CD14-positive monocyte (primary cell): ENCODE measurements at regions not wholly inside any gene's neighbourhood (a gene's known extent, or its start where the extent isn't known, plus 50 kb on each side); places are given as distances from the start of the nearest gene placed in this dataset.

ENCODE experiments used
- DNase-seq, 3 donors: peaks; one replicate each; pipeline ENCODE4 v3.0.0-alpha.2; 2011 to 2022
- H2AFZ ChIP-seq: 2 replicates; pipeline ENCODE4 v1.6.0; 2012; ENCODE audit warnings: mild to moderate bottlenecking, low read depth, low read length, inconsistent platforms; ENCODE audit not compliant: insufficient read depth, poor library complexity, severe bottlenecking
- H3K27ac ChIP-seq, 2 donors: 1 replicate in 1 of 2; 2 replicates in 1 of 2; pipeline ENCODE4 v1.5.1; 2012 to 2013; ENCODE audit warnings: low read length in 2 of 2, control low read depth in 1 of 2, inconsistent platforms in 1 of 2, low read depth in 1 of 2, mild to moderate bottlenecking in 1 of 2
- H3K27me3 ChIP-seq, 2 donors: one replicate each; pipeline versions ENCODE4 v1.6.0 to v1.6.1; 2011 to 2013; ENCODE audit warnings: low read length in 2 of 2; ENCODE audit not compliant: control insufficient read depth in 2 of 2, insufficient read depth in 2 of 2
- H3K36me3 ChIP-seq, 2 donors: replicated peaks in 1 of 2; 1 replicate in 1 of 2; 2 replicates in 1 of 2; pipeline versions ENCODE4 v1.5.1 to v1.6.1; 2012 to 2013; ENCODE audit warnings: low read length in 2 of 2, control low read depth in 1 of 2, inconsistent platforms in 1 of 2, mild to moderate bottlenecking in 1 of 2; ENCODE audit not compliant: insufficient read depth in 2 of 2, control insufficient read depth in 1 of 2
- H3K4me1 ChIP-seq, 2 donors: 1 replicate in 1 of 2; 2 replicates in 1 of 2; pipeline versions ENCODE4 v1.5.1 to v1.6.1; 2012 to 2013; ENCODE audit warnings: low read length in 2 of 2, control low read depth in 1 of 2, inconsistent platforms in 1 of 2, mild to moderate bottlenecking in 1 of 2, moderate library complexity in 1 of 2; ENCODE audit not compliant: insufficient read depth in 2 of 2, control insufficient read depth in 1 of 2
- H3K4me2 ChIP-seq: replicated peaks from 2 replicates; pipeline ENCODE3; 2012; ENCODE audit warnings: low read length, moderate library complexity, mild to moderate bottlenecking; ENCODE audit not compliant: poor library complexity, severe bottlenecking; ENCODE audit errors: extremely low read depth
- H3K4me3 ChIP-seq, 3 experiments: fragments of 200-600 bp in 1 of 3; sonication (generic) in 1 of 3; replicated peaks in 1 of 3; 1 replicate in 2 of 3; 2 replicates in 1 of 3; pipeline ENCODE4 v1.5.1; 2011 to 2013; ENCODE audit warnings: low read length in 3 of 3, mild to moderate bottlenecking in 3 of 3, control low read depth in 2 of 3, low read depth in 2 of 3, inconsistent platforms in 1 of 3, moderate library complexity in 1 of 3
- H3K79me2 ChIP-seq: 2 replicates; pipeline ENCODE4 v1.6.0; 2012; ENCODE audit warnings: mild to moderate bottlenecking, control low read depth, inconsistent platforms, low read length, moderate library complexity; ENCODE audit not compliant: insufficient read depth
- H3K9ac ChIP-seq: 2 replicates; pipeline ENCODE4 v1.6.0; 2017; ENCODE audit warnings: low read length, mild to moderate bottlenecking; ENCODE audit not compliant: insufficient read depth, poor library complexity, severe bottlenecking
- H3K9me3 ChIP-seq, 2 donors: replicated peaks in 1 of 2; 1 replicate in 1 of 2; 2 replicates in 1 of 2; pipeline versions ENCODE4 v1.5.1 to v1.6.1; 2012 to 2013; ENCODE audit warnings: low read length in 2 of 2, control low read depth in 1 of 2; ENCODE audit not compliant: control insufficient read depth in 1 of 2, insufficient read depth in 1 of 2
- H4K20me1 ChIP-seq: 2 replicates; pipeline ENCODE4 v1.6.0; 2012; ENCODE audit warnings: mild to moderate bottlenecking, low read length, control low read depth, moderate library complexity; ENCODE audit not compliant: insufficient read depth
- H3K27ac Mint-ChIP-seq, 7 donors: one replicate each; pipeline ENCODE4 v1.8.0; 2020; ENCODE audit warnings: mild to moderate bottlenecking in 7 of 7, mixed read lengths in 7 of 7, moderate library complexity in 6 of 7, inconsistent platforms in 2 of 7
- H3K27me3 Mint-ChIP-seq, 3 donors: one replicate each; pipeline ENCODE4 v1.8.0; 2021 to 2022; ENCODE audit warnings: low read depth in 3 of 3, mild to moderate bottlenecking in 3 of 3, mixed read lengths in 3 of 3, moderate library complexity in 3 of 3, inconsistent platforms in 1 of 3
- H3K36me3 Mint-ChIP-seq, 2 donors: one replicate each; pipeline ENCODE4 v1.8.0; 2020; ENCODE audit warnings: mixed read lengths in 2 of 2, inconsistent platforms in 1 of 2, mild to moderate bottlenecking in 1 of 2
- H3K4me1 Mint-ChIP-seq: one replicate; pipeline ENCODE4 v1.8.0; 2020; ENCODE audit warnings: mild to moderate bottlenecking, mixed read lengths
- H3K4me3 Mint-ChIP-seq, 2 donors: one replicate each; pipeline ENCODE4 v1.8.0; 2020; ENCODE audit warnings: mild to moderate bottlenecking in 2 of 2, mixed read lengths in 2 of 2, moderate library complexity in 1 of 2
- H3K9me3 Mint-ChIP-seq, 7 donors: one replicate each; pipeline ENCODE4 v1.8.0; 2020 to 2022; ENCODE audit warnings: mixed read lengths in 7 of 7, mild to moderate bottlenecking in 6 of 7, moderate library complexity in 6 of 7, inconsistent platforms in 2 of 7
- WGBS: methylation state at CpG from one replicate; pipeline ENCODE4 v1.1.5; 2013; ENCODE audit warnings: missing lambda C conversion rate; ENCODE audit not compliant: insufficient coverage; 5-methylcytosine and 5-hydroxymethylcytosine counted together
- intact Hi-C, 2 donors: fragments of 100-400 bp; cut with micrococcal nuclease; formaldehyde crosslinking; loops; one replicate each; pipeline versions ENCODE4 v1.15.0 to v1.15.1; 2023
- TF ChIP-seq, protein P1 (sequence below): fragments of 200-600 bp; IDR thresholded peaks from one replicate; pipeline ENCODE4 v1.8.0; 2022; ENCODE audit warnings: antibody characterized with exemption, mild to moderate bottlenecking

DNA sequence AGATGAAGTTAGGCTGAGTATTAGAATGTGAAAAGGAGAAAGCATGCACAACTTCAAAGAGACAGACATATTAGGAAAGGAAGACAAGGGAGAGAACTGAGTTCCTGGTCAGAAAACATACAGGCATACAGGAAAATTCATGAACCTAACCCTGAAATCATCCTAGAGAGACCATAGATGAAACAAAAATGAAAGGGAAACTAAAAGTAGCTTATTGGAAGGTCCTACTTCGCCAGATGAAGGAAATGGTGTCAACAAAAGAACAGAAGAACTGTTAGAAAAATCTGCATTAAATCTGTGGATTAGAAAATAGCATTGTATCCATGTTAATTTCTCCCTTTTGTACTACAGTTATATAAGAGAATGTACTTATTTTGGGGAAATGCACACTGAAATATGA, 169.0 kb upstream of the UFM1 start:
- TF ChIP-seq, protein P1, sequence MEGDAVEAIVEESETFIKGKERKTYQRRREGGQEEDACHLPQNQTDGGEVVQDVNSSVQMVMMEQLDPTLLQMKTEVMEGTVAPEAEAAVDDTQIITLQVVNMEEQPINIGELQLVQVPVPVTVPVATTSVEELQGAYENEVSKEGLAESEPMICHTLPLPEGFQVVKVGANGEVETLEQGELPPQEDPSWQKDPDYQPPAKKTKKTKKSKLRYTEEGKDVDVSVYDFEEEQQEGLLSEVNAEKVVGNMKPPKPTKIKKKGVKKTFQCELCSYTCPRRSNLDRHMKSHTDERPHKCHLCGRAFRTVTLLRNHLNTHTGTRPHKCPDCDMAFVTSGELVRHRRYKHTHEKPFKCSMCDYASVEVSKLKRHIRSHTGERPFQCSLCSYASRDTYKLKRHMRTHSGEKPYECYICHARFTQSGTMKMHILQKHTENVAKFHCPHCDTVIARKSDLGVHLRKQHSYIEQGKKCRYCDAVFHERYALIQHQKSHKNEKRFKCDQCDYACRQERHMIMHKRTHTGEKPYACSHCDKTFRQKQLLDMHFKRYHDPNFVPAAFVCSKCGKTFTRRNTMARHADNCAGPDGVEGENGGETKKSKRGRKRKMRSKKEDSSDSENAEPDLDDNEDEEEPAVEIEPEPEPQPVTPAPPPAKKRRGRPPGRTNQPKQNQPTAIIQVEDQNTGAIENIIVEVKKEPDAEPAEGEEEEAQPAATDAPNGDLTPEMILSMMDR = no peak
- Histone ChIP-seq H3K4me3 (peak overlapping the region in 1 of 3 experiments; percentile 18), H3K4me2 (no peak overlapping the region), H4K20me1 (no peaks in the 10 kb centered on the region), H3K27ac (no peak overlapping the region), H2AFZ (peak overlapping the region; percentile 14), H3K27me3 (no peaks in the 10 kb centered on the region), H3K36me3 (no peaks in the 10 kb centered on the region), H3K4me1 (no peaks in the 10 kb centered on the region), H3K9ac (no peak overlapping the region), H3K9me3 (no peaks in the 10 kb centered on the region), H3K79me2 (no peaks in the 10 kb centered on the region)
- Mint-ChIP-seq H3K4me3 (peak overlapping the region in 1 of 2 donors; percentile 40), H3K27ac (no peak overlapping the region), H3K27me3 (peaks cover 0 to 3% (median 0%) of the 10 kb centered on the region in 3 donors), H3K36me3 (no peaks in the 10 kb centered on the region), H3K9me3 (peaks cover 0 to 4% (median 0%) of the 10 kb centered on the region in 7 donors), H3K4me1 (peaks cover 6% of the 10 kb centered on the region)
- no CpG with 5 or more reads among the region's 1 CpG for WGBS
- DNase-seq = no peak
- intact Hi-C loops = no loop called here

DNA sequence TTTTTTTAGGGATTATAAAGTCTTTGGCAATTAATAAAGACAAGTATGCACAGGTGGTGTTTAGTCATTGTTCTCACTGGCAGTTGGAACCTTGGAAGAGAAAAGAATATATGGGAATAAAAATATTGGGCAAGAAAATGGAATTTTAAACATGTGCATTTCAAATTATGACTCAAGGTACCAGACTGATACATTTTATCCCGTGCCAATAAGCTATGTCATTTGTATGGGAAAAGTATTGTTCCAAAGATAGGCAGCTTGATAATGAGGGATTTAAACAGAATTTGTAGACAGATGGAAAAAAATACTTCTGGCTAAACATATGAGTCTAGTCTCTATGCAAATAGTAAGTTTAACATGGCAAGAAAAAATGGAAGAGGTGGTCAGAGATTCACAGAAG, 169.5 kb upstream of the UFM1 start:
- Histone ChIP-seq H3K27ac (no peak overlapping the region), H3K27me3 (no peaks in the 10 kb centered on the region), H3K9ac (no peak overlapping the region), H3K4me1 (no peaks in the 10 kb centered on the region), H2AFZ (no peak overlapping the region), H4K20me1 (no peaks in the 10 kb centered on the region), H3K79me2 (no peaks in the 10 kb centered on the region), H3K4me2 (no peak overlapping the region), H3K9me3 (no peaks in the 10 kb centered on the region), H3K36me3 (no peaks in the 10 kb centered on the region), H3K4me3 (no peak overlapping the region)
- no peak for DNase-seq
- TF ChIP-seq, protein P1 = no peak
- 100% methylated on average over 1 of the region's 1 CpG for whole genome bisulfite sequencing
- H3K27ac Mint-ChIP-seq = no peak overlapping the region
- peaks cover 0 to 3% (median 0%) of the 10 kb centered on the region in 3 donors for H3K27me3 Mint-ChIP-seq
- H3K4me1 Mint-ChIP-seq = peaks cover 6% of the 10 kb centered on the region
- H3K9me3 Mint-ChIP-seq = peaks cover 0 to 4% (median 0%) of the 10 kb centered on the region in 7 donors
- no peak overlapping the region for H3K4me3 Mint-ChIP-seq
- intact Hi-C loops = no loop called here
- H3K36me3 Mint-ChIP-seq = no peaks in the 10 kb centered on the region
